ENCODE measurements at regions not wholly inside any gene's neighbourhood (a gene's known extent, or its start where the extent isn't known, plus 50 kb on each side); places are given as distances from the start of the nearest gene placed in this dataset.

DNA sequence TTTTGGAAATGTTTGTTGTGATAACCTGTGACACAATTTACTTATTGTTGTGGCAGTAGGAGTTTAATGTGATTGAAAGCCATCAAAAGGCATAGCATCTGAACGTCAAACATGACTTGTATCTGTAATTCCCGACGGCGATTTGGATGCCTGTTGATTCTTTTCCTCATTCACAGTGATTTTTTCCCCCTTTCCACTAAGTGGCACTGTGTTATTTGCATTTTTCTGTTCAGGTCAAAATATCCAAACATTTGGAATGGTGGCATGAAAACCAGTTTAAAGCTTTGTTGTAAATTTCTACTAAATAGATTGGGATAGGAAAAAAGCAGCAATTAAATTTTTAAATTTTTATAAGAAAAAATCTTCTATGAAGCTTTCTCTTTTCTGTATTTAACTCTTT lies 259.9 kb upstream of the KCNH8 start:
- Histone ChIP-seq H3K27ac (ENCODE audit: low read length) (no peak overlapping the region), H3K27me3 (ENCODE audit: control insufficient read depth, insufficient read depth, low read length) (no peaks in the 10 kb centered on the region), H3K4me3 (ENCODE audit: low read length) (no peak overlapping the region), H3K36me3 (ENCODE audit: control insufficient read depth, insufficient read depth, low read length) (no peaks in the 10 kb centered on the region), H3K9me3 (ENCODE audit: control insufficient read depth, low read depth, low read length) (no peaks in the 10 kb centered on the region), H3K4me1 (ENCODE audit: control insufficient read depth, insufficient read depth, low read length) (no peaks in the 10 kb centered on the region)
- no peak for DNase-seq
- WGBS (ENCODE audit: insufficient coverage, low lambda C conversion rate), result 62% methylated on average over 3 of the region's 4 CpGs

DNA sequence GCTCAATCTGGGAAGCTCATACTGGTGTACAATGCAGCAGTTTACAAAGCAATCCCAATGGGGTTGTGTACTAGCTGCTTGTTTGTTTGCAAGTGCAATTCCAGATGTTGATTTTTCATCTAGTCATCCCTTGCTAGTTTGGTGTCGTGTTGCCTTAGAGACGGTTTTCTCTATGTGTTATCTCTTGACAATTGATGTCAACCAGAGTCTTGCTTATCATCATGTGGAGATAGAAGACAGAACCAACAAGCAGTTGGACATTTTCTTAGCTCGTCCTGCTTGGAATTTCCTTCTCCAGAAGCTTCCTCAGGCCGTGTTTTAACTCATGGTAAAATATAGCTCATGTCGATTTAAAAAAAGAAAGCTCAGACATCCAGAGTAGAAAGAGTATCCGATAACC lies 262.0 kb upstream of the KCNH8 start:
- Histone ChIP-seq H3K27me3 (ENCODE audit: control insufficient read depth, insufficient read depth, low read length) (no peaks in the 10 kb centered on the region), H3K4me3 (ENCODE audit: low read length) (no peak overlapping the region), H3K4me1 (ENCODE audit: control insufficient read depth, insufficient read depth, low read length) (no peaks in the 10 kb centered on the region), H3K9me3 (ENCODE audit: control insufficient read depth, low read depth, low read length) (no peaks in the 10 kb centered on the region), H3K36me3 (ENCODE audit: control insufficient read depth, insufficient read depth, low read length) (no peaks in the 10 kb centered on the region), H3K27ac (ENCODE audit: low read length) (no peak overlapping the region)
- WGBS (ENCODE audit: insufficient coverage, low lambda C conversion rate), result 67% methylated on average over 3 of the region's 6 CpGs
- no peak for DNase-seq

DNA sequence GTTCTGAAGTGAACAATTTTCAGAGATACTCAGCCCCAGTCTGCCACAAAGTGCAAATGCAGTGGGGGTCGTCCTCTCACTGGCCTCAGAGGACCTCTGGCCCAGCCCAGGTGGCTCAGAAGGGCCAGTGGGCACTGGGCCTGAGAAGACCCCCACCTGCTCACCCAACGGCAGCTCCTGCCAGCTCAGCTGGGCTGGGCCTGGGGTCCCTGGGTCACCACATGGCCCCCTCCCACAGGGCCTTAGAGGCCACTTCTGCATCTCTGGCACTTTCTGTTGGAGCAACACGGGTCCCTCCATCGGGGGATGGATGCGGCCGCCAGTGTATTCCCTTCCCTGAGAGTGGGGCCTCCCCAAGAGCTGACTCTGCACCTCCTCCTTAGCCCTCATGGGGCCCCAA lies 262.7 kb upstream of the KCNH8 start:
- H3K9me3 ChIP-seq (ENCODE audit: control insufficient read depth, low read depth, low read length), result no peaks in the 10 kb centered on the region
- H3K4me3 ChIP-seq (ENCODE audit: low read length), result no peak overlapping the region
- H3K27me3 ChIP-seq (ENCODE audit: control insufficient read depth, insufficient read depth, low read length), result no peaks in the 10 kb centered on the region
- H3K36me3 ChIP-seq (ENCODE audit: control insufficient read depth, insufficient read depth, low read length), result no peaks in the 10 kb centered on the region
- no CpG with 5 or more reads among the region's 6 CpGs for WGBS (ENCODE audit: insufficient coverage, low lambda C conversion rate)
- no peaks in the 10 kb centered on the region for H3K4me1 ChIP-seq (ENCODE audit: control insufficient read depth, insufficient read depth, low read length)
- no peak for DNase-seq
- no peak overlapping the region for H3K27ac ChIP-seq (ENCODE audit: low read length)

DNA sequence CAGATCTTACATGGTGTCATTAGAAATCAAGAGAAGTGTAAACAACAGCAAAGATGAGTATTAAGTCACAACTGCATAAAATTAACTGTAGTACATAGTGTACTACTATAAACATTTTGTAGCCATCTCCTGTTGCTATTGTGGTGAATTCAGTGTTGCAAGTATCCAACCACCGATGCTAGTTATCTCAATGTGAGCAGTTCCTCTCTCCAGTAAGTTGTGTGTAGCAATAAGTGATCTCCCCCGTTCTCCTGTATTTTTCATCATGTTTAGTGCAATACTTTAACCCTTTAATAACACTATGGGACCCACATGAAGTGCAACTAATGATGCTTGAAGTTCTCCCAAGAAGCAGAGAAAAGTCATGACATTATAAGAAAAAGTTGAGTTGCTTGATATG lies 264.7 kb upstream of the KCNH8 start:
- H3K27ac ChIP-seq (ENCODE audit: low read length), result no peak overlapping the region
- whole genome bisulfite sequencing (ENCODE audit: insufficient coverage, low lambda C conversion rate), result 100% methylated on average over 1 of the region's 2 CpGs
- no peak overlapping the region for H3K4me3 ChIP-seq (ENCODE audit: low read length)
- H3K9me3 ChIP-seq (ENCODE audit: control insufficient read depth, low read depth, low read length), result no peaks in the 10 kb centered on the region
- DNase-seq, result no peak
- H3K27me3 ChIP-seq (ENCODE audit: control insufficient read depth, insufficient read depth, low read length), result no peaks in the 10 kb centered on the region
- H3K4me1 ChIP-seq (ENCODE audit: control insufficient read depth, insufficient read depth, low read length), result no peaks in the 10 kb centered on the region
- H3K36me3 ChIP-seq (ENCODE audit: control insufficient read depth, insufficient read depth, low read length), result no peaks in the 10 kb centered on the region

DNA sequence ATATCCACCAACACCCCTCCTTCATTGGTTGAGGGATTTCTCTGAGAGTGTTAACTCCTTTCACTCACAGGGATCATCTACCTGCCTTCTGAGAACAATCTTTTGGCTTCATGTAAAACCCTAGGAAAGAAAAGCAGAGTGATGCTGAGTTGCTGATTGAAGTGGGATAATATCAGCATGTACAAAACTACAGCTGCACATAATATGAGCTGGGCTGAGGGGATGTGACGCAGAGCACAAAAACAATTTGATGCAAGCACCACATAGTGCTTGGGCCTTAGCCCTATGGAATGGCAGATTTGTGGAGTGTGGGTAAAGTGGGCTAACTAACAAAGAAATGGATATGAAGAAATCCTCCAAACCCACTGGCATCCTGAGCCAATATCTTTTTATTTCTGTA lies 267.6 kb upstream of the KCNH8 start:
- H3K27ac ChIP-seq (ENCODE audit: low read length), result no peak overlapping the region
- H3K9me3 ChIP-seq (ENCODE audit: control insufficient read depth, low read depth, low read length), result no peaks in the 10 kb centered on the region
- 86% methylated on average over 1 of the region's 1 CpG for WGBS (ENCODE audit: insufficient coverage, low lambda C conversion rate)
- H3K4me1 ChIP-seq (ENCODE audit: control insufficient read depth, insufficient read depth, low read length), result no peaks in the 10 kb centered on the region
- H3K27me3 ChIP-seq (ENCODE audit: control insufficient read depth, insufficient read depth, low read length), result no peaks in the 10 kb centered on the region
- DNase-seq, result no peak
- no peaks in the 10 kb centered on the region for H3K36me3 ChIP-seq (ENCODE audit: control insufficient read depth, insufficient read depth, low read length)
- no peak overlapping the region for H3K4me3 ChIP-seq (ENCODE audit: low read length)

DNA sequence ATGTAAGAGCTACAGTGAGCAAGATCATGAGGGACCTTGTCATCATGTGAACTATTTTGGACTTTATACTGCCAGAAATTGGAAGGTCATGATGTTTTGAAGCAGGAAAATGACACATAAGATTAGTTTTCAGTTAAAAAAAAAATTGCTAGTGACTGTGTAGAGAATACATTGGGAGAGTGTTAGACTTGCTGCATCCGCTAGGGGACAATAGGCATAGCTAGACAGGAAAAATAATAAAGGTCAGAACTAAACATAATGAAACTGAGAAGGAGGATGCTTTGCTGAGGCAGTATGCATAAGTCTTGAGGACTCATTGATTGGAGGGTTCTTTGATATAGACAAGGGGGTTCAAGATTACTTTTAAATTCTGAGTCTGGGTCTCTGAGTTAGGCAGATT lies 275.8 kb upstream of the KCNH8 start:
- 100% methylated on average over 1 of the region's 1 CpG for WGBS (ENCODE audit: insufficient coverage, low lambda C conversion rate)
- Histone ChIP-seq H3K4me3 (ENCODE audit: low read length) (no peak overlapping the region), H3K27ac (ENCODE audit: low read length) (no peak overlapping the region), H3K9me3 (ENCODE audit: control insufficient read depth, low read depth, low read length) (no peaks in the 10 kb centered on the region), H3K4me1 (ENCODE audit: control insufficient read depth, insufficient read depth, low read length) (no peaks in the 10 kb centered on the region), H3K36me3 (ENCODE audit: control insufficient read depth, insufficient read depth, low read length) (no peaks in the 10 kb centered on the region), H3K27me3 (ENCODE audit: control insufficient read depth, insufficient read depth, low read length) (no peaks in the 10 kb centered on the region)
- DNase-seq, result no peak

DNA sequence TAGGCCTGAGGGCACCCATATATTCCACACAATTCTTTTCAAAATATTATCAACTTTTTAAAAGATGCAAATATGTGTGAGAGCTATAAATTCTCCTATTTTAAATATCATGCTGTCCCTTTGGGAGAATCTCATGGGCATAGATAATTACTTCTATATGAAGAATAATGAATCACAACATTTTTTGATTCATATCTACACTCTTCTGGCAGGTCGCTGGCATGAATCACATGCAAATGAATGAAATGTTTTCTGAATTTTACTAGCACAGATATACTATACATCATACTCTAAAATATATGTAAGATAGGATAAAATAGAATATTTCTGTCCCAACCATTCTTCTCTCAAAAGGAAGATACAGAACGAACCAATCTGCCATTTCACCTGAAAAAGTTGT lies 277.7 kb upstream of the KCNH8 start:
- no peaks in the 10 kb centered on the region for H3K27me3 ChIP-seq (ENCODE audit: control insufficient read depth, insufficient read depth, low read length)
- 100% methylated on average over 1 of the region's 2 CpGs for WGBS (ENCODE audit: insufficient coverage, low lambda C conversion rate)
- no peak overlapping the region for H3K4me3 ChIP-seq (ENCODE audit: low read length)
- no peaks in the 10 kb centered on the region for H3K36me3 ChIP-seq (ENCODE audit: control insufficient read depth, insufficient read depth, low read length)
- H3K9me3 ChIP-seq (ENCODE audit: control insufficient read depth, low read depth, low read length), result no peaks in the 10 kb centered on the region
- no peaks in the 10 kb centered on the region for H3K4me1 ChIP-seq (ENCODE audit: control insufficient read depth, insufficient read depth, low read length)
- no peak overlapping the region for H3K27ac ChIP-seq (ENCODE audit: low read length)
- DNase-seq, result no peak

DNA sequence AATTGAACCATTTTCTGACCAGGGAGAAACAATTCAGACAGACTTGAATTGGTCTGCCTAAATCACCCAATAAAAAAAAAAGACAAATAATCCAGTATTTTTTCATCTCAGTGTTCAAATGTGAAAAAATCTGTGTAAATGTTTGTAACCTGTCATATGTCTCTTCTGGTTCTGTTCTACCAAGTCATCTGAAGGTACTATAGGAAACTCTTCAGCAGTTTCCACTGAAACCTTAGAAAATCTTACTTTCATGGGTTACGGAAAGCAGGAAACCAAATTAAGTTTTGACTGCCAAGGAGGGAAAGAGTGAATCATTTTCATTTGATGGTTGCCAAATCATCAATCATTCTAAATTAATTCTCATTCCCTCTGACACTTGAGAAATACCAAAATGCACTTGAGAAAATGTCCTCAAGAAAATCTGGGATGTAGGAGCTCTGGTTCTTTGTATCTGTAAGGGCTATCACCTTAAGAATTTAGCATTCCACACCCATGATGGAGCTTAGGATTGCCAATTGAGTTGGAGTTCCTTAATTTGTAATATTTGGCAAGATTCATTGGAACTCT lies 278.2 kb upstream of the KCNH8 start:
- no peaks in the 10 kb centered on the region for H3K9me3 ChIP-seq (ENCODE audit: control insufficient read depth, low read depth, low read length)
- no CpG with 5 or more reads among the region's 1 CpG for WGBS (ENCODE audit: insufficient coverage, low lambda C conversion rate)
- no peak for DNase-seq

DNA sequence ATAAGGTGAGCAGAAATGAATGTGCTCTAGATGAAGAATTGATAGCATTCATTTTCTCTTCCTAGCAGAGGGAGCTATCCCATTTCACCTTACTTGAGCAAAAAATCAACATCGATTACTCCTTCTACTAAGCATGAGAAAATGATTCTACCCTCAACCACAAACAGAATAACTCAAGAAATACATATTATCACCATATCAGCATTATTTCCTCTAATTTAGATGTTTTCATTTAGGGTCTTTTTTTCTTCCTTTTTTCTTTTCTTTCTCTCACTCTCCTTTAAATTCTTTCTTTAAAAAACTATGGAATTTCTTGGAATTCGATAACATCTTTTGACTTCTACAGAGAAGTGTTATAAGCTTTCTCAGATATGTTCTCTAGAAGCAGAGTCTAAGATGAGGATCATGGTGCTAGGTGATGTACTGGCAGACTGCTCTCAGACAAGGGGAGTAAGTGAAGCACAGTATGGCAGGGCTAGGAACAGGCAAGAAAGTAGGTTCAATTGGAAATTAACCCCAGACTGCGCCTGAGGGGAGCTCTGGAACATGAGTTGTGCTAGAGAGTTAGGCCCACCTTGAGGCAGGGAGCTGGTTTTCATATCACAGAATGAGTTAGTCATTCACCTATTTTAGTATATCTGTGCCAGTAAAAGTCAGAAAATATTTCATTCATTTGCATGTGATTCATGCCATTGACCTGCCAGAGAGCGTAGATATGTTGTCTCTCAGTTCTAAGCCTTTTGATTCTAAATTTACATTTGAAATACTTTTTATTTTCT lies 279.2 kb upstream of the KCNH8 start:
- no peak overlapping the region for H3K27ac ChIP-seq (ENCODE audit: low read length)
- DNase-seq, result no peak
- no peak overlapping the region for H3K4me3 ChIP-seq (ENCODE audit: low read length)
- H3K36me3 ChIP-seq (ENCODE audit: control insufficient read depth, insufficient read depth, low read length), result no peaks in the 10 kb centered on the region
- H3K9me3 ChIP-seq (ENCODE audit: control insufficient read depth, low read depth, low read length), result no peaks in the 10 kb centered on the region
- WGBS (ENCODE audit: insufficient coverage, low lambda C conversion rate), result 100% methylated on average over 1 of the region's 4 CpGs
- H3K4me1 ChIP-seq (ENCODE audit: control insufficient read depth, insufficient read depth, low read length), result no peaks in the 10 kb centered on the region
- no peaks in the 10 kb centered on the region for H3K27me3 ChIP-seq (ENCODE audit: control insufficient read depth, insufficient read depth, low read length)

More for the DNA sequence above, 278.2 kb upstream of the KCNH8 start:
- H3K4me3 ChIP-seq (ENCODE audit: low read length), result no peak overlapping the region
- H3K27me3 ChIP-seq (ENCODE audit: control insufficient read depth, insufficient read depth, low read length), result no peaks in the 10 kb centered on the region
- no peaks in the 10 kb centered on the region for H3K36me3 ChIP-seq (ENCODE audit: control insufficient read depth, insufficient read depth, low read length)
- no peak overlapping the region for H3K27ac ChIP-seq (ENCODE audit: low read length)
- no peaks in the 10 kb centered on the region for H3K4me1 ChIP-seq (ENCODE audit: control insufficient read depth, insufficient read depth, low read length)

DNA sequence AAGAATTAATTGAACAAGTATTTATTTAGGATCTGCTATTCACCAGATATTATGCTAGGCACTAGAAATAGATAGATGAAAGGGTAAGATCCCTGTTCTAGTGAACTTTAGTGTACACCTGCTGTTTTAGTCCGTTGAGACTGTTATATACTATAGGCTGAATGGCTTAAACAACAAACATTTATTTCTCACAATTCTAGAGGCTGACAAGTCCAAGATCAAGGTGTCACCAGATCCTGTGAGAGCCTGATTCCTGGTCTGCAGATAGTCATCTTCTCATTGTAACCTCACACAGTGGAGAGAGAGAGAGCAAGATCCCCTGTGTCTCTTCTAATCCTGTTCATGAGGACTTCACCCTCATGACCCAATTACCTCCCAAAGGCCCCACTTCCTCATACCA lies 281.4 kb upstream of the KCNH8 start:
- no peaks in the 10 kb centered on the region for H3K4me1 ChIP-seq (ENCODE audit: control insufficient read depth, insufficient read depth, low read length)
- no CpG with 5 or more reads among the region's 1 CpG for WGBS (ENCODE audit: insufficient coverage, low lambda C conversion rate)
- H3K27me3 ChIP-seq (ENCODE audit: control insufficient read depth, insufficient read depth, low read length), result no peaks in the 10 kb centered on the region
- DNase-seq, result no peak
- H3K27ac ChIP-seq (ENCODE audit: low read length), result no peak overlapping the region
- no peaks in the 10 kb centered on the region for H3K9me3 ChIP-seq (ENCODE audit: control insufficient read depth, low read depth, low read length)
- H3K4me3 ChIP-seq (ENCODE audit: low read length), result no peak overlapping the region
- no peaks in the 10 kb centered on the region for H3K36me3 ChIP-seq (ENCODE audit: control insufficient read depth, insufficient read depth, low read length)

Measured in large intestine (tissue), 3 donors.